Thyroid gland (tissue), 4 donors: ENCODE measurements at regions not wholly inside any gene's neighbourhood (a gene's known extent, or its start where the extent isn't known, plus 50 kb on each side); places are given as distances from the start of the nearest gene placed in this dataset.

Experiments used
- POLR2A ChIP-seq, 2 donors: fragments of 450-650 bp; IDR thresholded peaks; one replicate each; pipeline ENCODE4 v1.6.1; 2017; ENCODE audit warnings: antibody characterized with exemption in 2 of 2, mild to moderate bottlenecking in 2 of 2, moderate library complexity in 1 of 2
- TF ChIP-seq, protein P1 (sequence below), 6 experiments: fragments of 200-600 bp in 3 of 6; fragments of 450-650 bp in 3 of 6; sonication (generic) in 3 of 6; IDR thresholded peaks; one replicate each; pipeline ENCODE4 v1.5.1; 2016 to 2019; ENCODE audit warnings: antibody characterized with exemption in 6 of 6, mild to moderate bottlenecking in 2 of 6, inconsistent platforms in 1 of 6, moderate library complexity in 1 of 6

DNA sequence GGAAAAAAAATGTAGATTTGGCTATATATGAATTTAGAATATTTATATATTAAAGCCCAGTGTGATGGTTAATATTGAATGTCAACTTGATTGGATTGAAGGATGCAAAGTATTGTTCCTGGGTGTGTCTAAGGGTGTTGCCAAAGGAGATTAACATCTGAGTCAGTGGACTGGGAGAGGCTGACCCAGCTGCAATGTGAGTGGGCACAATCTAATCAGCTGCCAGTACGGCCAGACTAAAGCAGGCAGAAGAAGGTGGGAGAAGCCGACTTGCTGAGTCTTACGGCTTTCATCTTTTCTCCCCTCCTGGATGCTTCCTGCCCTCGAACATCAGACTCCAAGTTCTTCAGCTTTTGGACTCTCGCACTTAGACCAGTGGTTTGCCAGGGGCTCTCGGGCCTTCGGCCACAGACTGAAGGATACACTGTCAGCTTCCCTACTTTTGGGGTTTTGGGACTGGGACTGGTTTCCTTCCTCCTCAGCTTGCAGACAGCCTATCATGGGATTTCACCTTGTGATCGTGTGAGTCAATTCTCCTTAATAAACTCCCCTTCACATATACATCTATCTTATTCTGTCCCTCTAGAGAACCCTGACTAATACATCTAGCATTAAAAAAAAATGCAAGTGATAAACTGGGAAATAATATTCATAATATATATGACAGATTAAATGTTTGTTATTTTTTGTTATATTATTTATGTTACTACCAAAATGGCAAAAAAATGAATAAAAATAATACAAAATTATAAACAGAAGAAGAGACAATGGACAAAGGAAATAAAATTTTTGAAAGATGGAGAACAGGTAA is 122.4 kb downstream of the DLEU7 start:
- TF ChIP-seq, protein P1, sequence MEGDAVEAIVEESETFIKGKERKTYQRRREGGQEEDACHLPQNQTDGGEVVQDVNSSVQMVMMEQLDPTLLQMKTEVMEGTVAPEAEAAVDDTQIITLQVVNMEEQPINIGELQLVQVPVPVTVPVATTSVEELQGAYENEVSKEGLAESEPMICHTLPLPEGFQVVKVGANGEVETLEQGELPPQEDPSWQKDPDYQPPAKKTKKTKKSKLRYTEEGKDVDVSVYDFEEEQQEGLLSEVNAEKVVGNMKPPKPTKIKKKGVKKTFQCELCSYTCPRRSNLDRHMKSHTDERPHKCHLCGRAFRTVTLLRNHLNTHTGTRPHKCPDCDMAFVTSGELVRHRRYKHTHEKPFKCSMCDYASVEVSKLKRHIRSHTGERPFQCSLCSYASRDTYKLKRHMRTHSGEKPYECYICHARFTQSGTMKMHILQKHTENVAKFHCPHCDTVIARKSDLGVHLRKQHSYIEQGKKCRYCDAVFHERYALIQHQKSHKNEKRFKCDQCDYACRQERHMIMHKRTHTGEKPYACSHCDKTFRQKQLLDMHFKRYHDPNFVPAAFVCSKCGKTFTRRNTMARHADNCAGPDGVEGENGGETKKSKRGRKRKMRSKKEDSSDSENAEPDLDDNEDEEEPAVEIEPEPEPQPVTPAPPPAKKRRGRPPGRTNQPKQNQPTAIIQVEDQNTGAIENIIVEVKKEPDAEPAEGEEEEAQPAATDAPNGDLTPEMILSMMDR (IDR thresholded peaks at IDR 0.05) = no peak
- no peak for TF ChIP-seq POLR2A (IDR thresholded peaks at IDR 0.05)
